ENCODE measurements at regions not wholly inside any gene's neighbourhood (a gene's known extent, or its start where the extent isn't known, plus 50 kb on each side); places are given as distances from the start of the nearest gene placed in this dataset.

- TF ChIP-seq ZNF280D (tag by site-specific recombination; IDR thresholded peaks at IDR 0.05) (no peak), HOXD13 (CRISPR knock-in tag; IDR thresholded peaks at IDR 0.05; ENCODE audit: borderline replicate concordance) (no peak), ZNF626 (tag by site-specific recombination; IDR thresholded peaks at IDR 0.05) (no peak), HIC1 (tag by site-specific recombination; IDR thresholded peaks at IDR 0.05) (no peak), ZNF354C (tag by site-specific recombination; IDR thresholded peaks at IDR 0.05; ENCODE audit: borderline replicate concordance, low read depth) (no peak), ZNF324 (tag by site-specific recombination; IDR thresholded peaks at IDR 0.05) (no peak), BCL6B (tag by site-specific recombination; IDR thresholded peaks at IDR 0.05) (no peak), ZNF266 (tag by site-specific recombination; IDR thresholded peaks at IDR 0.05; ENCODE audit: low read depth) (no peak), ZNF621 (tag by site-specific recombination; IDR thresholded peaks at IDR 0.05) (no peak), ZSCAN18 (tag by site-specific recombination; IDR thresholded peaks at IDR 0.05) (no peak), TSHZ1 (tag by site-specific recombination; IDR thresholded peaks at IDR 0.05; ENCODE audit: borderline replicate concordance) (no peak)
These were observed 1128.9 kb upstream of the NXPH2 start (continued) for GRCh38 chr2:139909136-139909535.

- Histone ChIP-seq H3K9me3 (ENCODE audit: control insufficient read depth, insufficient read depth, low read depth, low read length) (no peaks in the 10 kb centered on the region), H3K36me3 (ENCODE audit: control insufficient read depth in 2 of 2, insufficient read depth in 1 of 2, low read length in 2 of 2) (no peaks in the 10 kb centered on the region), H3K27ac (ENCODE audit: extremely low read depth, low read depth, low read length) (no peak overlapping the region), H3K4me1 (ENCODE audit: control insufficient read depth, insufficient read depth, low read length) (no peaks in the 10 kb centered on the region), H3K4me3 (ENCODE audit: low read depth, low read length) (no peak overlapping the region)
- ChIA-PET CTCF (interaction anchor here (0.7 kb wide), 1 partner anchor 904 kb away, joined by 3 read pairs; no protein-coding TSS in a partner anchor), POLR2A (no interaction called here)
- TF ChIP-seq ZNF19 (tag by site-specific recombination; IDR thresholded peaks at IDR 0.05; ENCODE audit: low read depth) = no peak
- TF ChIP-seq ZNF843 (tag by site-specific recombination; IDR thresholded peaks at IDR 0.05) = no peak
- no peak for TF ChIP-seq ZFP3 (tag by site-specific recombination; IDR thresholded peaks at IDR 0.05; ENCODE audit: low read depth)
- TF ChIP-seq ZNF830 (tag by site-specific recombination; IDR thresholded peaks at IDR 0.05; ENCODE audit: low read depth) = no peak
- TF ChIP-seq ZNF792 (tag by site-specific recombination; IDR thresholded peaks at IDR 0.05) = no peak
These were observed 1125.4 kb upstream of the NXPH2 start for GRCh38 chr2:139905624-139906023.
